Stimulated activated CD4-positive, alpha-beta T cell treated with anti-CD3 and anti-CD28 coated beads, Interleukin-12 subunit alpha, Interleukin-12 subunit beta, amount 100 ng/mL, for 48 hours (primary cell): ENCODE measurements at regions not wholly inside any gene's neighbourhood (a gene's known extent, or its start where the extent isn't known, plus 50 kb on each side); places are given as distances from the start of the nearest gene placed in this dataset.
A peak's percentile ranks its signal among the peaks of the same experiment; 100 is the strongest.
"Not testable (repeated sequence)": the region's sequence is repeated elsewhere in the genome, so short reads cannot be mapped to it uniquely, and the experiment has no call there.

Experiments used
- DNase-seq, 3 donors: peaks; one replicate each; pipeline ENCODE4 v3.0.0-alpha.2; 2020; ENCODE audit warnings: low read depth in 2 of 3, low spot score in 1 of 3

DNA sequence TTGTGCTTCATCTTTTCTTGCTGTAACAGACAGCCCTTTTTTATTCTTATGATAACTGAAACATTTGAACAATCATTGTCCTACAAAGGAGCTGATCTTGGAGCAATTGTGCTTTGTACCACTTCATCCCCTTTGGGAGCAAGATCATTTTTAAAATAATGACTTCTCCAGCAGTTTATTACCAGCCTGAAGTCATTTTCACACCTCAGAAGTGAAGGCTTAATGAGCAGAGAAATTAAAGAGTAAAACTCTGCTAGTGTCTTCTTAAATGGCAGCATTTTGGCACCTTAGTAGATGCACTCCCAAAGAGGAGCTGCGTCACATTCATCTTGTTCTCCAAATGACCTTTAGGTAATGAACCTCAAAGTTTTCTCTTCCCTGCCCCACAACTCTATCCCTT, 439.6 kb upstream of the CAMK1G start:
- no peak for DNase-seq

DNA sequence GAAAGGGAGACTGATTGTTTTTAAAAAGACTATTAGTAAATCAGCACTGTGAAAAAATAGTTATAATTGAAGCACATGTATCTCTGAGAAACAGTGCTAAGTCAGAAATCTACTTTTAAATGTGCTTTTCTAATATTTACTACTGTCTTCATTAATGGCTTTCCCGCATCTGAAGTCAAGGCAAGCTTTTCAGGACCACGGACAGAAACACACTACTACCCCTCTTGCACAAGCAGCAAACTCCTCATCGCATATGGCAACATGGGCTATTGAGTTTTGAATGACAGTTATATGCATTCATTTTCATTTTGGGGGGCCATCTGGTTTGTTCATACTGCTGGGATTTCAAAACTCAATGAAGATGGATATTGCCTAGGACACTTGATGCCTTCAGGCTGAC, 433.4 kb upstream of the CAMK1G start:
- peak in 1 of 3 donors; percentile 1 for DNase-seq

DNA sequence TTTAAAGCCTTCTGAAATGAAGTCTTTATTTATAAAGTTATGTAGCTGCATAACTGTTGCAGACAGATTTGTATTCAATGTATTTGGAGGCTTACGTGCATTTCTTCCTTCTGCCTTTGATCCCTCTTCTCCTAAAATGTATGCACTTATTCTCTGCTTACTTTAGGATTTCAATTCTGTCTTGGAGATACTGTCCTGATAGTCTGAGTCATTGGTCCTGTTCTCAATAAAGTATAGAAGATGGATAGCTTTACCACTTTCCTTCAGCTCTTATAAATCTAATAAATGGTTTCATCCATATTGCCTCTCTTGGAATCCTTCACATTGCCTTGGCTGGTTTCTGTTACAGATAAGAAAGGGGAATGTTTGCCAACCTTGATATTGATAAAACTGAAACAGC, 430.1 kb upstream of the CAMK1G start:
- no peak for DNase-seq

DNA sequence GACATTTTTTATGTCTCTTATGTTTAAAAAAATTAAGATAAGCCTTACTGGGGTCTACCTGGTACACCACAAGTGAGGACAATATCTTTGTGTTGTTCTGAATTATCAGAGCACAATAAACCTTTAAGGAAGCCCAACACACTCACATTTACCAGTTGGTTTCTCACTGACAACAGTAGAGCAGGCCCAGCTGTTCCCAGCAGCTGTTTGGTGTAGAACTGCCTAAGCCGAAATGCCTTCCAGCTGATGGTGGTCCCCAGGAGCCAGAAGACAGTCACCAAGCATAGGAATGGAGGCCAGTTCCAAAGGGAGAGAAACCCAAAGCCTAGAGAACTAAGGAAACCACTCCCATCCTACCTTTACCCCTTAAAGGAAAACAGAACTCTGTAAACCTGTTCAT, 428.6 kb upstream of the CAMK1G start:
- no peak for DNase-seq

DNA sequence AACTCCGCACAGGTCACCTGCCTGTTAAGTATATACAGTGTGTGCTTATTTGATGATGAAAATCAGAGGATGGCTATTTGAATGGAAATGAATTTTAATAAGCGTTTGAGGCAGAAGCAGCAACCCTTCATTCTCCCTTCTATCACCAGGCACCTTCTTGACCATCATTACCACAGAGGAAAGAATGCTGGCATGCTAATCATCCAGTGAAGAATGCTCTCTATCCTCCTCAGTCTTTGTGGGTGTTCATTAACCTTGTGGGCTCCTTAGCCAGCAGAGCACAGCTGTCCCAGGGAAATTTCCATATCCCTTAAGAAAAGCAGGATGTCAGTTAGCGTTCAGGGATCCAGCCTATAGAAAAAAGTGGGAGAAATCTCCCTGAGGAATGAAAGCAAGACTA, 428.0 kb upstream of the CAMK1G start:
- no peak for DNase-seq

DNA sequence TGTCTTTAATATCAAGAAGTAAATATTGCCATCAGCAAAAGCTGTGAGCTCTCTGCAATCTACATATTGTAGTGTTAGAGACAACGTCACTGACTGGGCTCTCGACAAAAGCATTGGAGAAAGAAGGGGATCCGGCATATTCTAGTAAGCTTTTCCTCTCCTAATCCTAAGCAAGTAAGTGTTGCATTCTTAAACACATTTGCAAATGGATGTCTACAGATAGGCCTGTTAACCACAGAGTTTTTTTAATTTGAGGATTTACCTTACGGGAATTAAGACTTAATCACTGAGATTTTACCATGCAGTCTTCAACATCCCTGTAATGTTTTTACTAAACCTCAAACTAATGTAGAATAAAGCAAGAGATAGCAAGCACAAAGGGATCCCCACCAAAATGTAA, 426.5 kb upstream of the CAMK1G start:
- DNase-seq: no peak

DNA sequence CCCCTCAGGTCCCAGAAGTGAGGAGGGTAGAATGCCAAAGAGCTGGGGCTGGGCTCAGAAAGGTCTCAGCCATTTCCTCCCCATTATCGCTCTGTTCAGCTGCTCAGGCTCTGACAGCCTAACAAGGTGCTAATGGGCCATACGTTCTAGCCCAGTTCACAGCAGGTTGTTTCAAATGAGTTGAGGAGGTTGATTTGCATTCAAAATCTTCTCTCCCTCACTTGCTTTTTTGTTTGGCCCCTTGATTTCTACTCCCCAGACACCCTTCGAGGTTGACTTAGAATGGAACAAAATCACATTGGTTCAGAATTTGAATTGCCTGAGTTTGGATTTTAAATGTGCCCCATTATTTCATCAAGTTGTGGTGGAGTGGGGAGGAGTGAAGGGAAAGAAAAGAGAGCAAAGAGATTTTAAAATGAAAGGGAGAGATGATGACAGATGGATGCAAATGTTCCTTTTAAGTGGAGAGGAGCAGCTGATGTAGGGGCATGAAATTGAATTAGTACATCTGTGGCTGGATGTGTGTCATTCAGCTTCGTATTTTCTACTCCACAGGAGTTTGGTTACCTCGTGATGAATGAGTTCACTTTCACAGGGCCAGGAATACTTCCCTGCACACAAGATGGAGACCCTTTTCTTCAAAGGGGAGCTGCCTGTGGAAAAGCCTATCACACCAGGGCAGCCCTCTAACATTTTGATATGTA, 425.8 kb upstream of the CAMK1G start:
- DNase-seq: no peak

DNA sequence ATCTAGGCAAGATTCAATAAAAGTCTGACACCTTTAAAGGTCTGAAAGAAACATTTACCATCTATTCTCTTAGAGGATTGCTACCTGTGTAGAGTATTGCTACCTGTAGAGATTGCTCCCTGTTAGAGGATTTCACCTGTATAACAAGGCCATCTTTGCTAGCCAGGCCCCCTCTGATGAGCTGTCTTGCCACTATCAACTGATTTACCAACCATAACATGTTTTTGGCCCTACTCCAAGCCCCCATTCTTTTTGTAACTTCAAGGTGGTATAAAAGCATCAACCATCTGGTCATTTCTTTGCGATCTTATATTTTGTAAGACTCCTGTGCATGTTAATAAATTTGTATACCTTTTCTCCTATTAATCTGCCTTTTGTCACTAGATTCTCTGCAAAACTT, 424.7 kb upstream of the CAMK1G start:
- no peak for DNase-seq

DNA sequence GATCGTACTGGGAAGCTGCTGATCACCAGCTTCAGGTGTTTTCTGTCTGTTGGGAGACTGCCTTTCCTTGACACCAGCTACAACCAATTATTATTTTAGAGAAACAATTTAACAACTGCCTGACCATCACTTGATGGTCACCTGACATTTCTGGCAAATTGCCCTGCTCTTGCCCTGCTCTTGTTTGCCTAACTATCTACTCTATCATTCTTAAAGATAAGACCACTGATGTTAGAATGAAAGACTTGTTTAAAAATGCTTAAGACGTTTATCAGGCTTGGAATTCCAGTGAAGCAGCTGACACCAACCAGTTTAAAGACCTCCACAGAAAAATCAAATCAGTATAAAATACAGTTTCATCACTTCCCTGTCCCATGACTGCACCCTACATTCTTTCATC, 423.3 kb upstream of the CAMK1G start:
- no peak for DNase-seq

DNA sequence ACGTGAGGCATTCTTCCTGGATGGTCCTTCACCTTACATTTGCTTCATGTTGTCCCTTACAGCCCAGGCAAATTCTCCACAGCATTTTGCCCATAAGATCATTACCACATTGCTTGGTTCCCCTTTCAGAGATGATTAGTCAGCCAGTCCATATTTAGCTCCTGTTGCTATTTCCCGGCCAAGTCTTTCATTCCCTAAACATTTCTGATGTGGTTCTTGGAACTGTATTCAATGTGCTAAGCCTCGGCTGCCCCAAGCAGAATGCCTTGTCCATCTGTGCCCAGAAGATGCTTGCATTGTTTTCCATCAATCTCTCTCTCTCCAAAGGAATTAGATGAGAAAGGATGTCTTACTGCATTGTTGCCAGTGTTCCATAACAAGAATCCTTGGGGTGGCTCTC, 420.9 kb upstream of the CAMK1G start:
- DNase-seq: no peak

DNA sequence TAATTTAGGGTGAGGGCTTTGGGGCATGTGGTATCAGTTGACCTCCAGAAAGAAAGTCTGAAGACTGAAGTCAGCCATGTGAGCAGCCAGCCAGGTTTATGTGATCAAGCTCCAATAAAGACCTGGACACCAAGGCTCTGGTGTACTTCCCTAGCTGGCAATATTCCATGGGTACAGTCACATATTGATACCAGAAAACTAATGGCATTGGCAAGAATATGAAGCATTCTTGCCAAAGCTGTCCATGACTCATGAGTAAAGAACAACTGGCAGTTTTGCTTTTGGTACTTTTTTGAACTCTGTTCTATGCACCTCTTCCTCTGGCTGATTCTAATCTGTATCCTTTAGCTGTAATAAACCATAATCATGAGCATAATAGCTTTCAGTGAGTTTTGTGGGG, 415.3 kb upstream of the CAMK1G start:
- DNase-seq: no peak

DNA sequence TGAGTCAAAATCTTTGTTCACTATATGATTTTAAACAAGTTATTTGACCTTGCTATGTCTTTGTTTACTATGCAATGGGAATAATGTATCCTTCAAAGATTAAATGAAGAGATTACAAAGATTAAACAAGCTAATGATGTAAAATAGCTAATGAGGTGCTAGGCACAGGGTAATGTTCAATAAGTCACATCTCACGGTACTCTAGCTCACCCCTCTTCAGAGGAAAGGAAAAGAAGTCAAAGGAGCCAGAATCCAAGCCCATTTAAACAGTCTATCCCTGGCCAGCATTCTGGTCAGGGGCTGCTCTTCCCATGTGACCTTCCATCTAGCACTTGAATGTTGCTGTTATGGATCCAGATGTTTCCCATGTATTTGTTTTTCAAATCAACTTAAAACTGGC, 412.4 kb upstream of the CAMK1G start:
- no peak for DNase-seq

DNA sequence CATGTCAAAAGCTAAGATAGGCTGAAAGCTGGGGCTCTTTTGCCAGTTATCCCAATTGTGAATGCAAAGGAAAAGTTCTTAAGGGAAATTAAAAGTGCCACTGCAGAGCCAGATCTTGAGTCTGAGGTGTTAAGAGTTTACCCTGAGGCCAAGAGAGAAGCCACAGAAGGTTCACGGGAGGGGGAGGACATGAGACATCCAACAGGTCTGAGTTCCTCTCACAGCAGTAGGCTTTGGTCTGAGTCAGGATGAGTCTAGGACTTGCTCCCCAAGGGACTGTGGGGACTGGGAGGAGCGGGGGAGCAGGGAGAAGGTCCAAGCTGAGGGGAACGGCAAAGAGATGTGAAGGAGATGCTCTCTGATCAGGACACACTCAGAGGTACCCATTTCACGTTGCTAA, 411.2 kb upstream of the CAMK1G start:
- no peak for DNase-seq

DNA sequence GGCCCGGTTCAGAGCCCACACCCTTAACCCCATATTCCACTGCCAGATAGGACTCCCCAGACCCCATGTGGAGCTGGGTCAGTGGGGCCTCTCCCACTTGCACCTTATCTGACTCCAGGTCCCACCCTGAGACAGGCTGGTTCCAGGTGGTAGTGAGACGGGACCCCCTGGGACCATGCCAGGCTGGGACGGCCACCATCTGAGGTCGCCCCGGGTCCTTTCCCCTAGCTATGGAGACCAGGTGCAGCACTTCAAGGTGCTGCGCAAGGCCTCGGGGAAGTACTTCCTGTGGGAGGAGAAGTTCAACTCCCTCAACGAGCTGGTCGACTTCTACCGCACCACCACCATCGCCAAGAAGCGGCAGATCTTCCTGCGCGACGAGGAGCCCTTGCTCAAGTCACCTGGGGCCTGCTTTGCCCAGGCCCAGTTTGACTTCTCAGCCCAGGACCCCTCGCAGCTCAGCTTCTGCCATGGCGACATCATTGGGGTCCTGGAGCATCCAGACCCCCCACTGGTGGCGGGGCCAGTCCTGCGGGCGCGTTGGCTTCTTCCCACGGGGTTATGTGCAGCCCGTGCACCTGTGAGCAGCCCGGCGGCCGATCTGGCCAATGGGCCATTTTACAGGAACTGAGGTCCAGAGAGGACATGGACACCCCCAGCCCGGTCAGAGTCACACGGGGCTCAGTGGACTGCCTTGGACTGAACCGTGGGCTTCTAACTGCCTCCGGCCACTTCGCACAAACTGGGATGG, 410.5 kb upstream of the CAMK1G start:
- DNase-seq: not testable (repeated sequence)

DNA sequence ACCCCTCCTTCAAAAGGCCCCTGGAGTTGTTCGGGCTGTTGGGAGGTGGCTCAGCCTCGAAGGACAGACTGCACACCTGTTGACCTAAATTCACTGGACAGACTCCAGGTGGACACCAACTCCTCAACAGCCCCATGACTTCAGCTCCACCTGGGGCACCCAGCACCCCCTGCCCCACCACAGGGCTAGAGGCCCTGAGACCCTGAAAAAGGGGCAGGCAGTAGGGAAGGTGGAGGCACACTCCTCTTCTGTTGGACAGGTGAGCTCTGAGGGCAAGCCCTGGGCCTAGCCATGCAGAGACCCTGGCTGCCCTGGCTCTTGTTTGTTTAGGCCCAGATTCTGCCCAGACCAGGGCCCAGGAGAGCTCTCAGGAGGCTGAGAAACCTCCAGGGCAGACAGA, 409.7 kb upstream of the CAMK1G start:
- not testable (repeated sequence) for DNase-seq

DNA sequence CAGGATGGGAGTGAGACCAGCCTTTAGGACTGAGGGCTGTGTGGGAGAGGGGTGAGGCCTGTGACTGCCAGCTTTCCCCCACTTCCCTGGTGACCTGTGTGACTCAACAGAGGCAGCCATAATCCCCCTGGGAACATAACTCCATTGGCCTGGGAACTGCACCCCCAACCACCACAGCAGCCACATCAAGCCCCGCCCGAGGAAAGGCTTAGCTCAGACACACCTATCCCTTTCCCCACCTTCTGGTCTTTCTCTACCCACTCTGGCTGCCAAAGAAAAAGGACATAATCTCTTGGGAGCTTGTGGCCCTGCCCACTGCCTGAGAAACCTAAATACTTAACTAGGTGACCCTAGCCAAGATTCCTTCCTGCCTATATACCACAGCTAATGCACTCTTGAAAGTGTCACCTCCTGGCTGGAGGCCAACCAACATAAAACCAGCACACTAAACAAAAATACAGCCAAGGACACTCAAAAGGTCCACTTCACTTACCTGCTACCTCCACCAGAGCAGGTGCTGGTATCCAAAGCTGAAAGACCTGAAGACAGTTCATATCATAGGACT, 406.6 kb upstream of the CAMK1G start:
- DNase-seq: no peak

DNA sequence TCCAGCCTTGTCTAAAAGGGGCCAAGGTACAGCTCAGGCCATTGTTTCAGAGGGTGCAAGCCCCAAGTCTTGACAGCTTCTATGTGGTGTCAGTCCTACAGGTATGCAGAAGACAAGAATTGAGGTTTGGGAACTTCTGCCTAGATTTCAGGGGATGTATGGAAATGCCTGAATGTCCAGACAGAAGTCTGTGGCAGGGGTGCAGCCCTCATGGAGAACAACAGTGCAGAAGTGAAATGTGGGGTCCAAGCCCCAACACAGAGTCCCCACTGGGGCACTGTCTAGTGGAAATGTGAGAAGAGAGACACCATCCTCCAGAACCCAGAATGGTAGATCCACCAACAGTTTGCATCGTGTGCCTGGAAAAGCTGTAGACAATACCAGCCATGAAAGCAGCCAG, 400.3 kb upstream of the CAMK1G start:
- no peak for DNase-seq

DNA sequence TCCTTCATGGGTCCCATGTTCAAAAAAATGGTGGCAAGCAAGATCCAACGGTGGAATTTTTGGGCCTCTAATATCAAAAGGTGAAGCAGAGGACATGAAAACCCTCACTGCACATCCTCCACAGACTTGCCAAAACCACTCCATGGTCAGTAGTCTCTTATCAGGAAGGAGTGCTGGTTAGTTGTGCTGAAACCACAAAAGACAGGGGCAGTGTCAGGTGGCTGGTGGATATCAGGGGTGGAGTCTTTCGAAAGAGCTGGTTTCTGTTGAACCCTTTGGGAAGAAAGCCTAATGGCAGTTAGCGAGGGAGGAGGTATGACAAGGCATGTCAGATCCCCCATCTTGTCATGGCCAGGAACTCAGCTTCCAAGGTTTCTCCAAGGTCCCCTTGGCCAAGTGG, 395.9 kb upstream of the CAMK1G start:
- DNase-seq: no peak

DNA sequence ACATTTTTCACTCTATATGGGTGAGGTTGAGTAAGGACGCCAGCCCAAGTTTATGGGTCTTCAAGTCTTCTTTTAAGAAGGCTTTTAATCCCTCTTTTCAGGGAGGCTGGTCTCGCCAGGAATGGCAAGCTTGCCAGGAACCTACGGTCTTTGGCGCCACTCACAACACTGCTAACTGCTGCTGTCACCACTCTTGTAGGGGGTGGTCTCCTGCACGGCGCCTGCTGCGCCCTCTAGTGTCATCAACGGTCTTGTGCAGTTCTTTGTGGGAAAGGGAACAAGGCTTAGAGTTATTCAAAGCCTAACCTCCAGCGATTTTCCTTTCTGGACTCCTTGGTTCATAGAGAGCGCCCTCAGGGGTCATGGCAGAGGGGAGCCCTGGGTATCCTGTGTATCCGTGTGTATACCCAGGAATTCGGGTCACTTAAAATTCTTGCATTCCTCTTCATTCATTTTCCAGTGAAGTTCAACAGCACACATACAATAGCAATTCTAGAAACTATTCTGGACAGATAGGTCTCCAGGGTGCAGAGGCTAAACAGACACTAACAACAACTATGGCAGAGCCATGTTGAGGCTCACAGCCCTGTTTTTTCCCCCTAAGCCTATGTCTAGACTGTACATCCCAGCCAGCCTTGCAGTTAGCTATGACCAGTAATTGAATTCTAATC, 392.8 kb upstream of the CAMK1G start:
- DNase-seq: peak in 1 of 3 donors; percentile 17

DNA sequence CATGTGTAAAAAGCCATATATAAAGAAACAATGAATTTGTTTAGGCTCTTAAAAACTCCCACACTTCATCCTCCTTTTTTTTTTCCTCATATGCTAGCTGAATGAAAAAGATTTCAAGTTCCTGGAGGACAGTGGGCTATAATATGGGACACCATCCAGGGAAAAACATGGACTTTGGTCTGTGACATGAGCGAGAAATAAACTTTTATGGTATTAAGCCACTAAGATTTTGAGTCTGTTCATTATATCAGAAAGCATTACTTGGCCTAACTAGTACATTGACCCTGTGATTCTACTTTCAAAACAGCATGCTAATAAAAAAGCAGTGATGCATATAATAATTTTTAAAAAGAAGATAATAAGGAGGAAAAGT, 392.3 kb upstream of the CAMK1G start:
- no peak for DNase-seq

DNA sequence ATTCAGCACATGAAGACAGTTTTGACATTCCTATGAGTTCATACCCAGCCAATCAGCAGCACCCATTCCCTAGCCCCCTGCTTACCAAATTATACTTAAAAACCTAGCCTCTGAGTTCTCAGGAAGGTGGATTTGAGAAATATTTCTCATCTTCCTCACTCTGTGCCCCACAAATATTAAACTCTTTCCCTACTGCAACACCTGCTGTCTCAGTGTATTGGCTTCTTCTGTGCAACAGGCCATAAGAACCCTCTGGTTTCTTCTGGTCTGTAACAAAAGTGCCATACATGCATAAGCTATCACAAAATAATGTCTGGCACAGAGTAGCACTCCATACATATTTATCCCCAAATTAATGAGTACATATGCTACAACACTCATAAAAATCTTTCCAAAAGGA, 387.4 kb upstream of the CAMK1G start:
- no peak for DNase-seq
